HEK293T (cell line): ENCODE measurements at regions not wholly inside any gene's neighbourhood (a gene's known extent, or its start where the extent isn't known, plus 50 kb on each side); places are given as distances from the start of the nearest gene placed in this dataset.

Experiments
- ELF4 ChIP-seq: fragments of 450-650 bp; IDR thresholded peaks from 2 replicates; pipeline ENCODE4 v1.6.1; 2017; ENCODE audit warnings: antibody characterized with exemption
- FOXM1 ChIP-seq: fragments of 450-650 bp; IDR thresholded peaks from 2 replicates; pipeline ENCODE4 v1.6.1; 2017; ENCODE audit warnings: mild to moderate bottlenecking, borderline replicate concordance
- LEF1 ChIP-seq: fragments of 450-650 bp; IDR thresholded peaks from 2 replicates; pipeline ENCODE4 v1.6.1; 2017; ENCODE audit warnings: mild to moderate bottlenecking, borderline replicate concordance
- PKNOX1 ChIP-seq: fragments of 450-650 bp; IDR thresholded peaks from 2 replicates; pipeline ENCODE4 v1.6.1; 2016
- SP1 ChIP-seq: fragments of 450-650 bp; IDR thresholded peaks from 2 replicates; pipeline ENCODE4 v1.6.1; 2017

DNA sequence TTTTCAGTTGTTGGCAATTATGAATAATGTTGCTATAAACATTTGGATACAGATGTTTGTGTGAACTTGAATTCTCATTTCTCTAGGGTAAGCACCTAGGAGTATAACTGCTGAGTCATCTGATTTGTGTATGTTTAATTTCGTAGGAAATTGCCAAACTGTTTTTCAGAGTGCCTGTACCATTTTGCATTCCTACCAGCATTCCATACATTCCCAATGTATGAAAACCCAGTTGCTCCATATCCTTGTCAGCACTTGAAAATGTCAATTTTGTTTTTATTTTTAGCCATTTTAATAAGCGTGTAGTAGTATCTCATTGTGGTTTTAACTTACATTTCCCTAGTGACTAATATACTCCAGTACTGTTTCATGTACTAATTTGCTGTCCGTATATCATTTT, 98.5 kb upstream of the TSC22D2 start:
- TF ChIP-seq FOXM1 (no peak), ELF4 (no peak), LEF1 (no peak), PKNOX1 (no peak), SP1 (no peak)
